ENCODE measurements at regions not wholly inside any gene's neighbourhood (a gene's known extent, or its start where the extent isn't known, plus 50 kb on each side); places are given as distances from the start of the nearest gene placed in this dataset.
A peak's percentile ranks its signal among the peaks of the same experiment; 100 is the strongest.

DNA sequence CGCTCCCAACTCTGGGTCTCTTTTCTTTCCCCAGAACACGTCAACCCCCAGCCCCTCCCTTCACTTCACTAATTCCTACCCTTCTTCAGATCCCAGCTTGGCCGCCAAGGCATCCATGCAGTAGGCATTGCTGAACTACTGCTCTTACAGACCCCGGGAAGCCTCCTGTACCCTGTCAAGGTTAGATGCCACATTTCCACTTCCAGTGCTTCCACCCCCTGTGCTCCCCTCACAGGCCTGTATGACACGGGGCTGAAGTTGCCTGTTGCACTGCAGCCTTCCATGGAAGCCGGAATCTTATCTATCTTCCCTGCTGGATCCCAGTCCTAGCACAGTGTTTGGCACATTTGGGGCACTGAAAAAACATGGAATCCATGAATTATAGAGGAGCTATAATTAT, 99.0 kb upstream of the SOD1 start:
- intact Hi-C loops (cut with micrococcal nuclease; ENCODE audit: unreplicated experiment): no loop called here
- H3K4me3 ChIP-seq (ENCODE audit: low read depth, low read length, poor library complexity, severe bottlenecking): peak overlapping the region; percentile 59
- ChIA-PET CTCF (no interaction called here), POLR2A (ENCODE audit: low non-redundant PET) (no interaction called here)
- no peaks in the 10 kb centered on the region for H3K36me3 ChIP-seq (ENCODE audit: insufficient read depth, low read length, poor library complexity, severe bottlenecking)
- no peaks in the 10 kb centered on the region for H3K9me3 ChIP-seq (ENCODE audit: low read depth, low read length, poor library complexity, severe bottlenecking)
- H3K27me3 ChIP-seq (replicated peaks; ENCODE audit: insufficient read depth, low read depth, low read length, poor library complexity): peaks cover 23% of the 10 kb centered on the region
- no peak overlapping the region for H3K27ac ChIP-seq (ENCODE audit: low read depth, low read length, poor library complexity, severe bottlenecking)
- TF ChIP-seq, protein P1, sequence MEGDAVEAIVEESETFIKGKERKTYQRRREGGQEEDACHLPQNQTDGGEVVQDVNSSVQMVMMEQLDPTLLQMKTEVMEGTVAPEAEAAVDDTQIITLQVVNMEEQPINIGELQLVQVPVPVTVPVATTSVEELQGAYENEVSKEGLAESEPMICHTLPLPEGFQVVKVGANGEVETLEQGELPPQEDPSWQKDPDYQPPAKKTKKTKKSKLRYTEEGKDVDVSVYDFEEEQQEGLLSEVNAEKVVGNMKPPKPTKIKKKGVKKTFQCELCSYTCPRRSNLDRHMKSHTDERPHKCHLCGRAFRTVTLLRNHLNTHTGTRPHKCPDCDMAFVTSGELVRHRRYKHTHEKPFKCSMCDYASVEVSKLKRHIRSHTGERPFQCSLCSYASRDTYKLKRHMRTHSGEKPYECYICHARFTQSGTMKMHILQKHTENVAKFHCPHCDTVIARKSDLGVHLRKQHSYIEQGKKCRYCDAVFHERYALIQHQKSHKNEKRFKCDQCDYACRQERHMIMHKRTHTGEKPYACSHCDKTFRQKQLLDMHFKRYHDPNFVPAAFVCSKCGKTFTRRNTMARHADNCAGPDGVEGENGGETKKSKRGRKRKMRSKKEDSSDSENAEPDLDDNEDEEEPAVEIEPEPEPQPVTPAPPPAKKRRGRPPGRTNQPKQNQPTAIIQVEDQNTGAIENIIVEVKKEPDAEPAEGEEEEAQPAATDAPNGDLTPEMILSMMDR (conservative IDR thresholded peaks at IDR 0.05; ENCODE audit: low read depth, low read length): no peak
- TF ChIP-seq EZH2 (IDR thresholded peaks at IDR 0.05; ENCODE audit: borderline replicate concordance, low read depth, low read length, poor library complexity, severe bottlenecking): no peak
- no TSS peak for BruUV-seq (replicated peaks)
- peaks cover 17% of the 10 kb centered on the region for H3K4me1 ChIP-seq (ENCODE audit: insufficient read depth, low read length, poor library complexity, severe bottlenecking)
- no peak for DNase-seq (ENCODE audit: low spot score)

DNA sequence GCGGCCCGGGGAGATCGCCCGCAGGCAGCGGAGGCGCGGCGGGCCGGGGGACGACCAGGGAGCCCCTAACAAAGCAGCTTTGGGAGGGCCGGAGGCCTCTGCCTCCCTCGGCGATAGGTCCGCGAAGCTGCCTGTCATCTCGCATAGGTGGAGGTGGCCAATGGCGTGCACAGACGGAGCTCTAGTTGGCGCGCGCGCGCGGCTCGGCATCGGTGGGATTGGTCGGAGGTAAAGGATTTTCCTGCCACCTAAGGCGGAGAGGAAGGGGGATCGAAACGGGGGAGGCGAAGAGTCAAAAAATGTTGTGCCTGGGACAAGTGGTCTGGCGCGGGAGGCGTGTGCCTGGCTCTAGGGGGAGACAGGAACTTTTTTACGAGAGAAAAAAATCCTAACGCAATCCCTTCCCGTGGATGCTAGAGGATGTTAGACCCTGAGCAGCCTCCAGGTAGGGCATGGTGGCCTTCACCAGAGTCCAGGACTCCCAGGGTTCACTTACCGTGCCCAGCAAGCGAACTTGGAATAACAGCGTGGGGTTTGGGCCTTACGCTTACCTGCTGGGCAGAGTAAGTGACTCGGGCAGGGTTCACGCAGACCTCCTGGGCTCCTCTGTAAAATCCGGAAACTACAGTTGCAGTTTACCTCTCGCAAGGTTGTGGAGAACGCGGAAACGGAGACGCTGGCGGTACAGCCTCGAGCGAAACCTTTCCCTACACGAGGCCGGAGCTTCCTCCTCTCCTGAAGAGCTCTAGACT, 99.9 kb upstream of the SOD1 start:
- TF ChIP-seq, protein P1 (conservative IDR thresholded peaks at IDR 0.05; ENCODE audit: low read depth, low read length): no peak
- TF ChIP-seq EZH2 (IDR thresholded peaks at IDR 0.05; ENCODE audit: borderline replicate concordance, low read depth, low read length, poor library complexity, severe bottlenecking): no peak
- Histone ChIP-seq H3K27me3 (replicated peaks; ENCODE audit: insufficient read depth, low read depth, low read length, poor library complexity) (peaks cover 23% of the 10 kb centered on the region), H3K4me1 (ENCODE audit: insufficient read depth, low read length, poor library complexity, severe bottlenecking) (peaks cover 26% of the 10 kb centered on the region), H3K9me3 (ENCODE audit: low read depth, low read length, poor library complexity, severe bottlenecking) (no peaks in the 10 kb centered on the region), H3K36me3 (ENCODE audit: insufficient read depth, low read length, poor library complexity, severe bottlenecking) (no peaks in the 10 kb centered on the region), H3K4me3 (ENCODE audit: low read depth, low read length, poor library complexity, severe bottlenecking) (peak overlapping the region; percentile 59), H3K27ac (ENCODE audit: low read depth, low read length, poor library complexity, severe bottlenecking) (peak overlapping the region; percentile 53)
- POLR2A ChIA-PET (ENCODE audit: low non-redundant PET): interaction anchor here (0.6 to 0.7 kb wide), 3 partner anchors 307 to 616 kb away, joined by 5 to 16 read pairs (median 8); no protein-coding TSS in a partner anchor
- intact Hi-C loops (cut with micrococcal nuclease; ENCODE audit: unreplicated experiment): no loop called here
- BruUV-seq (replicated peaks): no TSS peak
- DNase-seq (ENCODE audit: low spot score): peak; percentile 91
- CTCF ChIA-PET: interaction anchor here (0.7 kb wide), 1 partner anchor 538 kb away, joined by 5 read pairs; no protein-coding TSS in a partner anchor

DNA sequence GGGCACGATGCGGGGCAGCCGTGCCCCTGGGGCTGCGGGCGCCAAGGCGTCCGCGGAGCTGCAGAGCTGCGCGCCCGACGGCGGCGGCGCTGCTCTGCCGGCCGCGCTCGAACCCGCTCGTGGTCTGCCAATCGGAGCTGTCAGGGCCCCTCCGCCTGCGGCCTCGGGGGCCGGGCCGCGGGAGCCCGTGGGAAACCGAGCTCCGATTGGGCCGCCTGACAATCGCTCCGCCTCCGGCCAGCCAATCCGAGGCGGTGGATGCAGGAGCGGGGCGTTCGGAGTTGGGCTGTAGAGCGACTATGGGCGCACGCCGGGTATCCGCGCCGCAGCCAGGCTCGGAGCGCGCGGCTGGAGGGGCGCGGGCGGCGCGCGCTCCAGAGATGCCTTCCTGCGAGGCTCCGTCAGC, 100.5 kb upstream of the SOD1 start:
- intact Hi-C loops (cut with micrococcal nuclease; ENCODE audit: unreplicated experiment): no loop called here
- H3K27ac ChIP-seq (ENCODE audit: low read depth, low read length, poor library complexity, severe bottlenecking): peak overlapping the region; percentile 53

More for the DNA sequence above, 100.5 kb upstream of the SOD1 start:
- no TSS peak for BruUV-seq (replicated peaks)
- Histone ChIP-seq H3K4me1 (ENCODE audit: insufficient read depth, low read length, poor library complexity, severe bottlenecking) (peaks cover 32% of the 10 kb centered on the region), H3K9me3 (ENCODE audit: low read depth, low read length, poor library complexity, severe bottlenecking) (no peaks in the 10 kb centered on the region), H3K36me3 (ENCODE audit: insufficient read depth, low read length, poor library complexity, severe bottlenecking) (no peaks in the 10 kb centered on the region), H3K27me3 (replicated peaks; ENCODE audit: insufficient read depth, low read depth, low read length, poor library complexity) (peaks cover 23% of the 10 kb centered on the region), H3K4me3 (ENCODE audit: low read depth, low read length, poor library complexity, severe bottlenecking) (peak overlapping the region; percentile 59)
- CTCF ChIA-PET: interaction anchor here (0.7 kb wide), 1 partner anchor 537 kb away, joined by 5 read pairs; no protein-coding TSS in a partner anchor
- TF ChIP-seq, protein P1 (conservative IDR thresholded peaks at IDR 0.05; ENCODE audit: low read depth, low read length): peak; percentile 32; the same call in 1 of the 2 replicates
- TF ChIP-seq EZH2 (IDR thresholded peaks at IDR 0.05; ENCODE audit: borderline replicate concordance, low read depth, low read length, poor library complexity, severe bottlenecking): no peak
- peak; percentile 95 for DNase-seq (ENCODE audit: low spot score)
- POLR2A ChIA-PET (ENCODE audit: low non-redundant PET): interaction anchor here (0.6 to 0.7 kb wide), 2 partner anchors 307 to 404 kb away, joined by 8 to 16 read pairs; no protein-coding TSS in a partner anchor
